Skeletal muscle cell (primary cell): ENCODE measurements at regions not wholly inside any gene's neighbourhood (a gene's known extent, or its start where the extent isn't known, plus 50 kb on each side); places are given as distances from the start of the nearest gene placed in this dataset.
"Not testable (repeated sequence)": the region's sequence is repeated elsewhere in the genome, so short reads cannot be mapped to it uniquely, and the experiment has no call there.

Source experiments
- DNase-seq: peaks from one replicate; pipeline ENCODE4 v3.0.0-alpha.2; 2010; ENCODE audit warnings: low read depth
- H3K4me3 ChIP-seq: 2 replicates; pipeline ENCODE4 v1.5.1; 2011; ENCODE audit warnings: low read depth, mild to moderate bottlenecking, control low read depth, low read length, moderate library complexity

- H3K4me3 ChIP-seq = no peak overlapping the region
- DNase-seq = no peak
Measured at GRCh38 chr7:149685455-149685854, 87.9 kb downstream of the ZNF467 start.

DNA sequence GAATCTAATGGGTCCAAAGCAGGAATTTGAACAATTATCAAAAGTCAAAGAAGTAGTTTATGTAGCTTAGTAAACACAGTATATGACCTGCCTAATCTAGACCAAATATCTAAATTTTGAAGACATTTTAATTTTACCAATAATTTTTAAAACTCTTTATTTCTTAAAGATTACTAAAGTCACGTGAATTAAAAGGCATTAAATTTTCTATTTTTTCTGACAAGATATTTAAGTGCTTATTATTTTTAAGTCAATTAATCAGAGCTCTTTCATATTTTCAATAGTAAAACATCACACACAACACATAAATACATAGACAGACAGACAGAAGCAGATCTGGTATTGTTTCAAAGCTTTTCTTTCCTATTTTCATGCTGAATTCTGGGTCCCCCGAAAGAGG lies 89.5 kb downstream of the ZNF467 start:
- no peak for DNase-seq
- no peak overlapping the region for H3K4me3 ChIP-seq

GRCh38 chr7:149683181-149683580 lies 90.2 kb downstream of the ZNF467 start:
- H3K4me3 ChIP-seq = no peak overlapping the region
- DNase-seq = no peak

DNA sequence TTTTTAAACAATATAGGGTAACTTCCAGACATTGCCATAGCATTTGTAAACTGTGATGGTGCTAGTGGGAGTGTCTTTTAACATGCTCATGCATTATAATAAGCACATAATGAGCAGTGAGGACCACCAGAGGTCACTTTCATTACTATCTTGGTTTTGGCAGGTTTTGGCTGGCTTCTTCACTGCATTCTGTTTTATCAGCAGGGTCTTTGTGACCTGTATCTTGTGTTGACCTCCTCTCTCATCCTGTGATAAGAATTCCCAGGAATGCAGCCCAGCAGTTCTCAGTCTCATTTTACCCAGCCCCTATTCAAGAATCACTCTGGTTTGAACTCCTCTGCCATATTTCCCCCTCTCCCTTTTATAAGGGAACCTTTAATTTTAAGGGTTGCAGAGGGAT lies 91.3 kb downstream of the ZNF467 start:
- DNase-seq = no peak
- H3K4me3 ChIP-seq = no peak overlapping the region

GRCh38 chr7:149681274-149681673 lies 92.1 kb downstream of the ZNF467 start:
- no peak for DNase-seq
- H3K4me3 ChIP-seq = no peak overlapping the region

GRCh38 chr7:149680331-149681025 lies 92.9 kb downstream of the ZNF467 start:
- DNase-seq = no peak
- H3K4me3 ChIP-seq = no peak overlapping the region

DNA sequence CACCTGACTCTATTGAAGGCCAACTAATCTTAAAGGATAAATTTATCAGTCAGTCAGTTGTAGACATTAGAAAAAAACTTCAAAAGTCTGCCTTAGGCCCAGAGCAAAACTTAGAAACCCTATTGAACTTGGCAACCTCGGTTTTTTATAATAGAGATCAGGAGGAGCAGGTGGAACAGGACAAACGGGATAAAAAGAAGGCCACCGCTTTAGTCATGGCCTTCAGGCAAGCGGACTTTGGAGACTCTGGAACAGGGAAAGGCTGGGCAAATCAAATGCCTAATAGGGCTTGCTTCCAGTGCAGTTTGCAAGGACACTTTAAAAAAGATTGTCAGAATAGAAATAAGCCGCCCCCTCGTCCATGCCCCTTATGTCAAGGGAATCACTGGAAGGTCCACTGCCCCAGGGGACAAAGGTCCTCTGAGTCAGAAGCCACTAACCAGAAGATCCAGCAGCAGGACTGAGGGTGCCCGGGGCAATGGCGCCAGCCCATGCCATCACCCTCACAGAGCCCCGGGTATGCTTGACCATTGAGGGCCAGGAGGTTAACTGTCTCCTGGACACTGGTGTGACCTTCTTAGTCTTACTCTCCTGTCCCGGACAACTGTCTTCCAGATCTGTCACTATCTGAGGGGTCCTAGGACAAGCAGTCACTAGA lies 98.5 kb downstream of the ZNF467 start:
- not testable (repeated sequence) for H3K4me3 ChIP-seq, DNase-seq

DNA sequence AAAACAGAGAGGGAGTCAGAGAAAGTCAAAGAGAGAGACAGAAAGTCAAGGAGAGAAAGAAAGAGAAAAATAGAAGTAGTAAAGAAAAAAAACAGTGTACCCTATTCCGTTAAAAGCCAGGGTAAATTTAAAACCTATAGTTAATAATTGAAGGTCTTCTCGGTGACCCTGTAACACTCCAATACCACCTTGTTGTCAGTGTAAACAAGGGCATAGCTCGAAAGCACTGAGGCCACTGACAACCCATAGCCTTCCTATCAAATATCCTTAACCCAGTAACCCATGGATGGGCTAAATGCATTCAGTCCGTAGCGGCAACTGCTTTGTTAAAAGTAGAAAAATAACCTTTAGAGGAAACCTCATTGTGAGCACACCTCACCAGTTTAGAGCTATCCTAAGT lies 100.4 kb downstream of the ZNF467 start:
- DNase-seq = no peak
- no peak overlapping the region for H3K4me3 ChIP-seq

- peak; percentile 36 for DNase-seq
Measured at GRCh38 chr7:149670288-149670687, 103.1 kb downstream of the ZNF467 start.

GRCh38 chr7:149669121-149669818 lies 104.1 kb downstream of the ZNF467 start:
- no peak overlapping the region for H3K4me3 ChIP-seq
- DNase-seq = no peak

More at GRCh38 chr7:149670288-149670687, 103.1 kb downstream of the ZNF467 start:
- H3K4me3 ChIP-seq = no peak overlapping the region

DNA sequence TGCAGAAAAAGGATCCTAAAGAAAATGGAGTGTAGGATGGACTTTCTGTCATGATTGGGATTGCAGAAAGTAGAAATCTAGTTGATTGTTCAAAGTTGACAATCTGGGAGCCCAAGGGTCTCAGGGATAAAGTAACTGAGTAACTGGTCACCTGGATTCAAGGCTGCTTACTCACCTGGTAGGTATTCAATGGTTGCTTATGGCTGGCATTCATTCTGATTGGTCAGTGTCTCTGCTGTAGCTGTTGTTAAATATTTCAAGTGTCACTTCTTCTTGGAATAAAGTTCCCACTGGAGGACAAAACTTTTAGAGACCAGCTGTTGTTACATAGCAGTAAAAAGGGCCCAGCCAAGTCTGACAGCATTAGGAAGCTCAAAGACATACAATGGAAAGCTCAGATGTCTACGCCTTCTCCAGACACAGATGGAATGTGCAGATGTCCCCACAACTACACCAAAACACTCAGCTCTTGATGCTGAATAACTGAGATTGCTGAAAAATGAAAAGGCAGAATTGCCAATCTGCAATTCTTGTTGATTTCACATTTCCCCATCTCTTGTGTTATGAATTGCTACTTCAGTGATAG lies 106.9 kb downstream of the ZNF467 start:
- no peak overlapping the region for H3K4me3 ChIP-seq
- DNase-seq = no peak

DNA sequence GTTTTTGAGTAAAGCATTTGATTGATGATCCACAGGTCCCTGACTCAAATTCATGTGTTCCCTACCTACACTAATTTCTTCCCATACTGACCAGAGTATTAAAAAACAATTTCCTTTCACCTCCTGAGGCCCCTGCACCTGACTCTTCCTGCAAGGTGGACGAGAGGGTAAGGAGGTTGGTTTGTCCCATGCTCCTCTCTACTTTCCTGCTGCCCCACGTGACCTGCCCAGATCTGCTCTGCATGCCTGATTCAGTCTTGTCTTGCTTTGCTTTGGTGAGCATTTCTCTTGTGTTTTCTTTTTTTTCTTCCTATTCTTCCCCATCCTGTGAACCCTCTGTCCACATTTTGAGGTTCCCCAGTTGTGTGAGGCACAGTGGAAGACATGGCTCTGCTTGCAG lies 107.8 kb downstream of the ZNF467 start:
- DNase-seq, H3K4me3 ChIP-seq: not testable (repeated sequence)

- DNase-seq = no peak
- no peak overlapping the region for H3K4me3 ChIP-seq
Measured at GRCh38 chr7:149664666-149665065, 108.7 kb downstream of the ZNF467 start.

GRCh38 chr7:149664176-149664575 lies 109.2 kb downstream of the ZNF467 start:
- DNase-seq = no peak
- H3K4me3 ChIP-seq = no peak overlapping the region

DNA sequence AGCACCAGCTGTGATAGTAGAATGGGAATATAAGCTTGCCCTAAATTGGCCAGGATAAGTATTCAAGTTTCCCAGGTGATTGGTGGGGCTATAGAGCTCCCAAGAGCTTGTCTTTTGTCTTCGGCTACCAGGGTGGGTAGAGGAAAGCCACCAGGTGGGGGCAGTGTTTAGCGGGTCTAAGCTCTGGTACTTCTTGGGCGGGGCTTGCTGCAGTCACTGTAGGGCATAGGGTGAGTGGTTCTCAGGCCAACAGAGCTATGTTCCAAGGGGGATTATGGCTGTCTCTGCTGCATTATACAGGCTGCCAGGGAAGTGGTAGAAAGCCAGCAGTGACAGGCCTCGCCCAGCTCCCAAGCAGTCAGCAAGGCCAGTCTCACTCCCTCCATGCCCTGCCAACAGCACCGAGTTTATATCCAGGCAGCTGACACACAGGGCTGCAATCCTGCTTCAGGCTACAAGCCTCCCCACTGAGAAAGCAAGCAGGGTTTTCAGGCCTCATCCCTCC lies 110.7 kb downstream of the ZNF467 start:
- DNase-seq = no peak
- no peak overlapping the region for H3K4me3 ChIP-seq

- no peak for DNase-seq
- no peak overlapping the region for H3K4me3 ChIP-seq
Measured at GRCh38 chr7:149655784-149656183, 117.6 kb downstream of the ZNF467 start.

- no peak overlapping the region for H3K4me3 ChIP-seq
- DNase-seq = no peak
Measured at GRCh38 chr7:149654588-149654987, 118.8 kb downstream of the ZNF467 start.

DNA sequence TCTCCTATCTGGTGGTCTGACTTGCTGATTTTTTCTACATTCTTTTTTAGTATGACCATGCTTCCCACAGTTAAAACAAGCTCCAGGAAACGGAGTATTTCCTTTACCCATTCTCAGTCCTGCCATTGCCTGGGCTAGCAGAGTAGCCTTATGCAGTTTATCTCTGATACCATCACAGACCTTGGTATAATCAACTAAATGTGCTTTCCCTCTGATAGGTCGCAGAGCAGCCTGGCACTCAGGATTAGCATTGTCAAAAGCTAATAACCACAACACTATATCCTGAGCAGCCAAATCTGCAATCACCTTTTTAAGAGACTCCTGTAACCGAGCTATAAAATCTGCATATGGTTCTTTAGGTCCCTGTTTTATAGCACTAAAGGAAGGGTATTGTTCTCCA lies 123.2 kb downstream of the ZNF467 start:
- H3K4me3 ChIP-seq, DNase-seq: not testable (repeated sequence)

DNA sequence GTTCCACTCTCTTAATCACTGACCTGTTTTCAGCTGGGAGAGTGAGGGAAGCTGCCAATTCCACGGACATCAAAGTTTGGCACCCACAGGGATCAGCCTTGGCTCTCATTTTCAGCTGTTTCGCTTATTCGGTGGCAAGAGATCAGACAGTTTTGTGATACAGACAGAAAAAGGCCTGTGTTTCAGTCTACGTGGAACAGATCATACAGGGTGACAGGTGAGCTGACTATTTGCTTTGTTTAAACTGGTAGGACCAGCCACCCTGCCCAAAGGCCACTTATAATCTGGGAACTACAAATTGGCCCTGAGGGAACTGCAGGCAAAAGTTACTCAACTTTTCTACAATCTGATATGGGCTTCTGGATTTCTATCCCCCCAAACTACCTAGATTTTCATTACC lies 128.6 kb downstream of the ZNF467 start:
- H3K4me3 ChIP-seq = no peak overlapping the region
- DNase-seq = no peak

DNA sequence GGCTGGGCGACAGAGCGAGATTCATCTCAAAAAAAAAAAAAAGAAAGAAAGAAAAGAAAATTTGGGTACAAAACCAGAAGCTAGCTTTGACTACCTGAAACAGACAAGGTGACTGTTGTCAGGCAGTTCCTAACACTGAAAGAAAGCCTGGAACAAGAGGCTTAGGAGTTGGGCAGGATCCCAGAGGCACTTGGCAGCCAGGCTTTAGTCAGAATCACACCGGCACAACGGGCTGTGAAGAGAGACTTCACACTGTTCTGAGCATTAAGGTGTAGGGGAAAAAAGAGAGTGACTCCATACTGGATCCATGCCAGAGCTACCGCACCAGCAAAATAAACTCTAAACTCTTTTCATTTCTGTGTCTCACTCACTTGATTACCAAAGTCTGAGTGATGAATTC lies 130.8 kb downstream of the ZNF467 start:
- no peak for DNase-seq
- no peak overlapping the region for H3K4me3 ChIP-seq
